Small intestine (tissue), 7 donors: ENCODE measurements at regions not wholly inside any gene's neighbourhood (a gene's known extent, or its start where the extent isn't known, plus 50 kb on each side); places are given as distances from the start of the nearest gene placed in this dataset.

Source experiments
- DNase-seq, 2 donors: peaks; one replicate each; pipeline versions ENCODE4 v3.0.0 to v3.0.0-alpha.2; 2013
- FAIRE-seq: peaks from 2 replicates; lab custom pipeline; 2012; peaks lifted over from hg19 to GRCh38; lab: Jason Lieb, UNC
- H3K27ac ChIP-seq, 3 donors: one replicate each; pipeline ENCODE4 v1.5.1; 2013; ENCODE audit warnings: low read length in 2 of 3, mild to moderate bottlenecking in 2 of 3, control low read depth in 1 of 3, inconsistent platforms in 1 of 3, low read depth in 1 of 3, moderate library complexity in 1 of 3
- H3K27me3 ChIP-seq, 3 donors: one replicate each; pipeline ENCODE4 v1.6.1; 2013; ENCODE audit warnings: low read length in 3 of 3, inconsistent platforms in 1 of 3; ENCODE audit not compliant: control insufficient read depth in 3 of 3, insufficient read depth in 3 of 3
- H3K36me3 ChIP-seq, 3 donors: one replicate each; pipeline ENCODE4 v1.6.1; 2013; ENCODE audit warnings: low read length in 3 of 3, inconsistent platforms in 1 of 3, low read depth in 1 of 3, mild to moderate bottlenecking in 1 of 3, moderate library complexity in 1 of 3; ENCODE audit not compliant: control insufficient read depth in 3 of 3, insufficient read depth in 2 of 3
- H3K4me1 ChIP-seq, 3 donors: one replicate each; pipeline ENCODE4 v1.6.1; 2013; ENCODE audit warnings: low read length in 2 of 3, inconsistent platforms in 1 of 3, low read depth in 1 of 3, mild to moderate bottlenecking in 1 of 3, moderate library complexity in 1 of 3; ENCODE audit not compliant: control insufficient read depth in 3 of 3, insufficient read depth in 2 of 3
- H3K4me3 ChIP-seq, 3 donors: one replicate each; pipeline ENCODE4 v1.5.1; 2013; ENCODE audit warnings: low read length in 3 of 3, control low read depth in 1 of 3, inconsistent platforms in 1 of 3, low read depth in 1 of 3, mild to moderate bottlenecking in 1 of 3, moderate library complexity in 1 of 3
- H3K9me3 ChIP-seq, 2 donors: one replicate each; pipeline ENCODE4 v1.6.1; 2013; ENCODE audit warnings: low read depth in 1 of 2, low read length in 1 of 2; ENCODE audit not compliant: control insufficient read depth in 2 of 2, insufficient read depth in 1 of 2
- WGBS, 3 donors: extraction: QIAGEN DNeasy Blood & Tissue Kit; methylation state at CpG; one replicate each; pipeline ENCODE4 v1.1.7; 2013; 5-methylcytosine and 5-hydroxymethylcytosine counted together
- donor health status: healthy with polysubstance abuse.
- donor health status: control.
- donor health status: control.
- donor health status: Bipolar disorder and iron deficiency.
- donor health status: healthy.

- Histone ChIP-seq H3K9me3 (no peaks in the 10 kb centered on the region), H3K4me3 (no peak overlapping the region), H3K36me3 (no peaks in the 10 kb centered on the region), H3K27ac (no peak overlapping the region), H3K4me1 (no peaks in the 10 kb centered on the region), H3K27me3 (no peaks in the 10 kb centered on the region)
- 74 to 87% (median 87%) methylated on average over 19 of the region's 19 CpGs for whole genome bisulfite sequencing, 3 donors
- DNase-seq (no peak), FAIRE-seq (no peak)
These were observed 1131.9 kb downstream of the BRD1 start for GRCh38 chr22:48695731-48696305.

GRCh38 chr22:48695251-48695650 lies 1132.4 kb downstream of the BRD1 start:
- Histone ChIP-seq H3K4me3 (no peak overlapping the region), H3K27me3 (no peaks in the 10 kb centered on the region), H3K4me1 (no peaks in the 10 kb centered on the region), H3K36me3 (no peaks in the 10 kb centered on the region), H3K27ac (no peak overlapping the region), H3K9me3 (no peaks in the 10 kb centered on the region)
- FAIRE-seq (no peak), DNase-seq (no peak)
- 48 to 57% (median 54%) methylated on average over 6 of the region's 6 CpGs for WGBS, 3 donors

- no peaks in the 10 kb centered on the region for H3K36me3 ChIP-seq
- WGBS, 3 donors: 68 to 75% (median 70%) methylated on average over 12 to 22 of the region's 22 CpGs
- no peak for DNase-seq
- no peaks in the 10 kb centered on the region for H3K27me3 ChIP-seq
- no peak overlapping the region for H3K27ac ChIP-seq
- no peaks in the 10 kb centered on the region for H3K4me1 ChIP-seq
- no peak overlapping the region for H3K4me3 ChIP-seq
- FAIRE-seq: no peak
- H3K9me3 ChIP-seq: no peaks in the 10 kb centered on the region
These were observed 1133.3 kb downstream of the BRD1 start for GRCh38 chr22:48694296-48694883.

GRCh38 chr22:48693377-48694135 lies 1134.1 kb downstream of the BRD1 start:
- no peaks in the 10 kb centered on the region for H3K9me3 ChIP-seq
- FAIRE-seq (no peak), DNase-seq (no peak)
- no peaks in the 10 kb centered on the region for H3K36me3 ChIP-seq
- no peaks in the 10 kb centered on the region for H3K4me1 ChIP-seq
- no peak overlapping the region for H3K27ac ChIP-seq
- no peak overlapping the region for H3K4me3 ChIP-seq
- no peaks in the 10 kb centered on the region for H3K27me3 ChIP-seq
- 88 to 91% (median 89%) methylated on average over 24 to 26 of the region's 26 CpGs for WGBS, 3 donors

- Histone ChIP-seq H3K9me3 (no peaks in the 10 kb centered on the region), H3K27me3 (no peaks in the 10 kb centered on the region), H3K4me3 (no peak overlapping the region), H3K27ac (no peak overlapping the region), H3K4me1 (no peaks in the 10 kb centered on the region), H3K36me3 (no peaks in the 10 kb centered on the region)
- 69 to 76% (median 74%) methylated on average over 31 of the region's 31 CpGs for WGBS, 3 donors
- DNase-seq (no peak), FAIRE-seq (no peak)
These were observed 1134.8 kb downstream of the BRD1 start for GRCh38 chr22:48692734-48693376.

- Histone ChIP-seq H3K36me3 (no peaks in the 10 kb centered on the region), H3K4me1 (no peaks in the 10 kb centered on the region), H3K27me3 (no peaks in the 10 kb centered on the region), H3K4me3 (no peak overlapping the region), H3K27ac (no peak overlapping the region), H3K9me3 (no peaks in the 10 kb centered on the region)
- DNase-seq (no peak), FAIRE-seq (no peak)
- WGBS, 3 donors: 82 to 88% (median 83%) methylated on average over 19 to 21 of the region's 21 CpGs
These were observed 1136.2 kb downstream of the BRD1 start for GRCh38 chr22:48691431-48691851.

- whole genome bisulfite sequencing, 3 donors: 64 to 84% (median 73%) methylated on average over 24 of the region's 24 CpGs
- FAIRE-seq (no peak), DNase-seq (no peak)
- no peaks in the 10 kb centered on the region for H3K9me3 ChIP-seq
- H3K27me3 ChIP-seq: no peaks in the 10 kb centered on the region
- H3K36me3 ChIP-seq: no peaks in the 10 kb centered on the region
- H3K4me3 ChIP-seq: no peak overlapping the region
- no peaks in the 10 kb centered on the region for H3K4me1 ChIP-seq
- no peak overlapping the region for H3K27ac ChIP-seq
These were observed 1136.9 kb downstream of the BRD1 start for GRCh38 chr22:48690583-48691317.

- 74 to 87% (median 81%) methylated on average over 18 of the region's 18 CpGs for WGBS, 3 donors
- no peak for DNase-seq
- Histone ChIP-seq H3K27ac (no peak overlapping the region), H3K36me3 (no peaks in the 10 kb centered on the region), H3K4me1 (no peaks in the 10 kb centered on the region), H3K27me3 (no peaks in the 10 kb centered on the region), H3K9me3 (no peaks in the 10 kb centered on the region), H3K4me3 (no peak overlapping the region)
- no peak for FAIRE-seq
These were observed 1138.5 kb downstream of the BRD1 start for GRCh38 chr22:48689206-48689605.
